ENCODE measurements at regions not wholly inside any gene's neighbourhood (a gene's known extent, or its start where the extent isn't known, plus 50 kb on each side); places are given as distances from the start of the nearest gene placed in this dataset.
A peak's percentile ranks its signal among the peaks of the same experiment; 100 is the strongest.
"Not testable (repeated sequence)": the region's sequence is repeated elsewhere in the genome, so short reads cannot be mapped to it uniquely, and the experiment has no call there.

- H3K27ac ChIP-seq; FAIRE-seq; intact Hi-C loops (cut with DNase I); H3K4me3 ChIP-seq; H3K4me1 ChIP-seq; H3K36me3 ChIP-seq; H3K27me3 ChIP-seq; H3K9me3 ChIP-seq: not testable (repeated sequence)
- ATAC-seq (peak in 1 of 4 donors; percentile 17), DNase-seq (peak in 1 of 6 donors; percentile 36)
- 94 to 95% methylated on average over 35 of the region's 36 CpGs for WGBS, 2 donors
Observed at GRCh38 chr13:43970520-43971242, 91.0 kb downstream of the LACC1 start.

- H3K9me3 ChIP-seq; H3K36me3 ChIP-seq; H3K4me3 ChIP-seq; H3K27me3 ChIP-seq; FAIRE-seq; DNase-seq; ATAC-seq; H3K4me1 ChIP-seq; H3K27ac ChIP-seq; intact Hi-C loops (cut with DNase I): not testable (repeated sequence)
- 93 to 94% methylated on average over 7 to 16 of the region's 19 CpGs for WGBS, 2 donors
Observed at GRCh38 chr13:43971324-43971723, 91.6 kb downstream of the LACC1 start.

DNA sequence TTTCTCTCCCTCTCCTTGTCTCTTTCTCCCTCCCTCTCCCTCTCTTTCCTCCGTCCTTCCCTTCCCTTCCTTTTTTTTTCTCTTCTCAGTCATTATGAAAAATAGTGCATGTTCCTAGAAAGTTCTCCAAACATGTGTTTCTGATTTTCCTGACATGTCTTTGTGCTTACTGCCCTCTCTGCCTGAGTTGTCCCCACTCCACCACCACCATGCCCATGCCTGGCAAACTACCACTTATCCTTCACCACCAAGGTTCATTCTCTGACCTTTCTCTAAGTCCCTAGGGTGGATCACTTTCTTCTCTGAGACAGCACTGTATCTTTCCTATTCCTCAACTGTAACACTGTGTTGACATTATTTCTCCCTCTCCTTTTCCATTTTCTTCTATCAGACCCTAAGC, 98.2 kb downstream of the LACC1 start:
- Histone ChIP-seq H3K4me3 (no peak overlapping the region), H3K9me3 (no peaks in the 10 kb centered on the region), H3K27ac (no peak overlapping the region), H3K4me1 (no peaks in the 10 kb centered on the region), H3K36me3 (no peaks in the 10 kb centered on the region), H3K27me3 (no peaks in the 10 kb centered on the region)
- WGBS, 2 donors: 86 to 93% methylated on average over 1 of the region's 1 CpG
- intact Hi-C loops (cut with DNase I): no loop called here
- DNase-seq (no peak), ATAC-seq (no peak), FAIRE-seq (no peak)
- TF ChIP-seq, protein P1, sequence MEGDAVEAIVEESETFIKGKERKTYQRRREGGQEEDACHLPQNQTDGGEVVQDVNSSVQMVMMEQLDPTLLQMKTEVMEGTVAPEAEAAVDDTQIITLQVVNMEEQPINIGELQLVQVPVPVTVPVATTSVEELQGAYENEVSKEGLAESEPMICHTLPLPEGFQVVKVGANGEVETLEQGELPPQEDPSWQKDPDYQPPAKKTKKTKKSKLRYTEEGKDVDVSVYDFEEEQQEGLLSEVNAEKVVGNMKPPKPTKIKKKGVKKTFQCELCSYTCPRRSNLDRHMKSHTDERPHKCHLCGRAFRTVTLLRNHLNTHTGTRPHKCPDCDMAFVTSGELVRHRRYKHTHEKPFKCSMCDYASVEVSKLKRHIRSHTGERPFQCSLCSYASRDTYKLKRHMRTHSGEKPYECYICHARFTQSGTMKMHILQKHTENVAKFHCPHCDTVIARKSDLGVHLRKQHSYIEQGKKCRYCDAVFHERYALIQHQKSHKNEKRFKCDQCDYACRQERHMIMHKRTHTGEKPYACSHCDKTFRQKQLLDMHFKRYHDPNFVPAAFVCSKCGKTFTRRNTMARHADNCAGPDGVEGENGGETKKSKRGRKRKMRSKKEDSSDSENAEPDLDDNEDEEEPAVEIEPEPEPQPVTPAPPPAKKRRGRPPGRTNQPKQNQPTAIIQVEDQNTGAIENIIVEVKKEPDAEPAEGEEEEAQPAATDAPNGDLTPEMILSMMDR (IDR thresholded peaks at IDR 0.05): no peak

GRCh38 chr13:43978688-43979087, 99.0 kb downstream of the LACC1 start:
- H3K4me1 ChIP-seq: no peaks in the 10 kb centered on the region
- H3K36me3 ChIP-seq: no peaks in the 10 kb centered on the region
- peak in 1 of 6 donors; percentile 30 for DNase-seq
- no peaks in the 10 kb centered on the region for H3K27me3 ChIP-seq
- no peak for FAIRE-seq
- H3K4me3 ChIP-seq: no peak overlapping the region
- ATAC-seq: peak in 3 of 4 donors; percentile 56 to 78 (median 77)
- TF ChIP-seq, protein P1 (IDR thresholded peaks at IDR 0.05): no peak
- H3K9me3 ChIP-seq: no peaks in the 10 kb centered on the region
- 42 to 53% methylated on average over 5 of the region's 5 CpGs for WGBS, 2 donors
- no peak overlapping the region for H3K27ac ChIP-seq
- intact Hi-C loops (cut with DNase I): no loop called here

- 92 to 97% methylated on average over 2 of the region's 2 CpGs for WGBS, 2 donors
- H3K4me1 ChIP-seq: no peaks in the 10 kb centered on the region
- FAIRE-seq: no peak
Observed at GRCh38 chr13:43979492-43979891, 99.8 kb downstream of the LACC1 start.

GRCh38 chr13:43980587-43980986, 100.9 kb downstream of the LACC1 start:
- Histone ChIP-seq H3K4me3 (no peak overlapping the region), H3K9me3 (no peaks in the 10 kb centered on the region), H3K36me3 (no peaks in the 10 kb centered on the region), H3K27ac (no peak overlapping the region), H3K4me1 (no peaks in the 10 kb centered on the region), H3K27me3 (no peaks in the 10 kb centered on the region)
- intact Hi-C loops (cut with DNase I): no loop called here
- 72 to 86% methylated on average over 1 of the region's 1 CpG for WGBS, 2 donors
- no peak for ATAC-seq
- FAIRE-seq: no peak
- DNase-seq: no peak
- TF ChIP-seq, protein P1 (IDR thresholded peaks at IDR 0.05): no peak

More at GRCh38 chr13:43979492-43979891, 99.8 kb downstream of the LACC1 start:
- no peak overlapping the region for H3K4me3 ChIP-seq
- no peak for DNase-seq
- intact Hi-C loops (cut with DNase I): no loop called here
- TF ChIP-seq, protein P1 (IDR thresholded peaks at IDR 0.05): no peak
- no peaks in the 10 kb centered on the region for H3K27me3 ChIP-seq
- no peak for ATAC-seq
- H3K27ac ChIP-seq: no peak overlapping the region
- no peaks in the 10 kb centered on the region for H3K9me3 ChIP-seq
- H3K36me3 ChIP-seq: no peaks in the 10 kb centered on the region
